ENCODE measurements at regions not wholly inside any gene's neighbourhood (a gene's known extent, or its start where the extent isn't known, plus 50 kb on each side); places are given as distances from the start of the nearest gene placed in this dataset.

DNA sequence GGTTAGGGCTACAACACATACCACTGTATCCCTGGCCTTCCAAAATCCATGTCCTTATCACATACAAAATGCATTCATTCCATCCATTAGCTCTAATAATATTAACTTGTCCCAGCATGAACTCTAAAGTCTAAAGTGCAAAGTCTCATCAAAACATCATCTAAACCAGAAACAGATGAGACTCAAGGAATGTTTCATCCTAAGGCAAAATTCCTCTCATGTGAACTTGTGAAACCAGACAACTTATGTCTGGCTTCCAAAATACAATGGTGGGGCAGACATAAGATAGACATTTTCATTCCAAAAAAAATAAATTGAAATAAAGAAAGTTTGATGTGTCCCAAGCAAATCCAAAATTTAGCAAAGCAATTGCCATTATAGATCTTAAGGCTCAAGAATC is 257.4 kb downstream of the HTR1B start:
- no peak for DNase-seq (ENCODE audit: low read depth, low spot score)
- peaks cover 0 to under 1% of the 10 kb centered on the region in 2 experiments for H3K36me3 ChIP-seq (ENCODE audit: control insufficient read depth in 2 of 2, extremely low read depth in 1 of 2, insufficient read depth in 2 of 2, low read length in 2 of 2)
- no peaks in the 10 kb centered on the region for H4K20me1 ChIP-seq (ENCODE audit: control insufficient read depth, extremely low read depth, insufficient read depth, low read length)
- no peak overlapping the region for H3K4me2 ChIP-seq (ENCODE audit: control insufficient read depth, extremely low read depth, insufficient read depth, low read depth, low read length)
- no peaks in the 10 kb centered on the region for H3K9me3 ChIP-seq (ENCODE audit: control insufficient read depth, low read depth, low read length)
- H3K27ac ChIP-seq (ENCODE audit: control insufficient read depth, insufficient read depth, low read length) = no peak overlapping the region
- no peak overlapping the region for H3K9ac ChIP-seq (ENCODE audit: control insufficient read depth, extremely low read depth, insufficient read depth, low read length)
- no peak for TF ChIP-seq EZH2 (IDR thresholded peaks at IDR 0.05; ENCODE audit: low read length)
- TF ChIP-seq, protein P1, sequence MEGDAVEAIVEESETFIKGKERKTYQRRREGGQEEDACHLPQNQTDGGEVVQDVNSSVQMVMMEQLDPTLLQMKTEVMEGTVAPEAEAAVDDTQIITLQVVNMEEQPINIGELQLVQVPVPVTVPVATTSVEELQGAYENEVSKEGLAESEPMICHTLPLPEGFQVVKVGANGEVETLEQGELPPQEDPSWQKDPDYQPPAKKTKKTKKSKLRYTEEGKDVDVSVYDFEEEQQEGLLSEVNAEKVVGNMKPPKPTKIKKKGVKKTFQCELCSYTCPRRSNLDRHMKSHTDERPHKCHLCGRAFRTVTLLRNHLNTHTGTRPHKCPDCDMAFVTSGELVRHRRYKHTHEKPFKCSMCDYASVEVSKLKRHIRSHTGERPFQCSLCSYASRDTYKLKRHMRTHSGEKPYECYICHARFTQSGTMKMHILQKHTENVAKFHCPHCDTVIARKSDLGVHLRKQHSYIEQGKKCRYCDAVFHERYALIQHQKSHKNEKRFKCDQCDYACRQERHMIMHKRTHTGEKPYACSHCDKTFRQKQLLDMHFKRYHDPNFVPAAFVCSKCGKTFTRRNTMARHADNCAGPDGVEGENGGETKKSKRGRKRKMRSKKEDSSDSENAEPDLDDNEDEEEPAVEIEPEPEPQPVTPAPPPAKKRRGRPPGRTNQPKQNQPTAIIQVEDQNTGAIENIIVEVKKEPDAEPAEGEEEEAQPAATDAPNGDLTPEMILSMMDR (optimal IDR thresholded peaks at IDR 0.05 in 1 of 3, IDR thresholded peaks at IDR 0.05 in 1 of 3, conservative IDR thresholded peaks at IDR 0.05 in 1 of 3; ENCODE audit: extremely low read depth in 1 of 3, insufficient read depth in 2 of 3, low read length in 3 of 3) = no peak
- no peaks in the 10 kb centered on the region for H3K27me3 ChIP-seq (ENCODE audit: control insufficient read depth, extremely low read depth, insufficient read depth, low read length)
- H3K4me1 ChIP-seq (ENCODE audit: control insufficient read depth, extremely low read depth, insufficient read depth, low read length) = peaks cover 3% of the 10 kb centered on the region
- no peaks in the 10 kb centered on the region for H3K9me1 ChIP-seq (ENCODE audit: control insufficient read depth, extremely low read depth, insufficient read depth, low read length)
- no peak overlapping the region for H3K4me3 ChIP-seq (ENCODE audit: control insufficient read depth in 2 of 3, extremely low read depth in 1 of 3, insufficient read depth in 2 of 3, low read depth in 1 of 3, low read length in 3 of 3)
- no peak overlapping the region for H2AFZ ChIP-seq (ENCODE audit: control insufficient read depth, low read length)
- dilution Hi-C loops (cut with MboI; ENCODE audit: extremely low pct_ligation_motif_present, low sequenced_read_pairs) = no loop called here
- peak; percentile 60 for FAIRE-seq
- no peaks in the 10 kb centered on the region for H3K79me2 ChIP-seq (ENCODE audit: control insufficient read depth, insufficient read depth, low read length)

DNA sequence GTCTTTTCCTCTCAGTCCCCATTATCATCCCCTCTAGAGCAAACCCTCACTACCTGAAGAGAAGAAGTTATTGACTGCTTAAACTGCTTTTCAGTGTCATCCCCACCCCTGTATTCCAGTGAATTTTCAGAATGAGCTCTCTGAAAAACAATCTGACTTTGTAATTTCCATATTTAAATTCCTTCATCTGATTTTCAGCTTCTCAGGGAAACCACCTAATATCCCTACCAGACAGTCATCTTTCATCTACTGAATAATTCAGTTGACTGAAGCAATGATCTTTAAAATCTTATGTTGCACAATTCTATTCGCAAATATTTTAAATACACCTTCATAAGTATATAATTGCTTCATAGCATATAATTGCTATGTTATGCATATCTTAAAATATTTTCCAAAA is 258.7 kb downstream of the HTR1B start:
- dilution Hi-C loops (cut with MboI; ENCODE audit: extremely low pct_ligation_motif_present, low sequenced_read_pairs) = no loop called here
- no peaks in the 10 kb centered on the region for H3K27me3 ChIP-seq (ENCODE audit: control insufficient read depth, extremely low read depth, insufficient read depth, low read length)

More for the DNA sequence above, 258.7 kb downstream of the HTR1B start:
- H3K9ac ChIP-seq (ENCODE audit: control insufficient read depth, extremely low read depth, insufficient read depth, low read length) = no peak overlapping the region
- no peaks in the 10 kb centered on the region for H3K9me1 ChIP-seq (ENCODE audit: control insufficient read depth, extremely low read depth, insufficient read depth, low read length)
- TF ChIP-seq, protein P1 (optimal IDR thresholded peaks at IDR 0.05 in 1 of 3, IDR thresholded peaks at IDR 0.05 in 1 of 3, conservative IDR thresholded peaks at IDR 0.05 in 1 of 3; ENCODE audit: extremely low read depth in 1 of 3, insufficient read depth in 2 of 3, low read length in 3 of 3) = no peak
- TF ChIP-seq EZH2 (IDR thresholded peaks at IDR 0.05; ENCODE audit: low read length) = no peak
- H3K4me1 ChIP-seq (ENCODE audit: control insufficient read depth, extremely low read depth, insufficient read depth, low read length) = peaks cover 3% of the 10 kb centered on the region
- no peak overlapping the region for H3K27ac ChIP-seq (ENCODE audit: control insufficient read depth, insufficient read depth, low read length)
- no peak overlapping the region for H3K4me3 ChIP-seq (ENCODE audit: control insufficient read depth in 2 of 3, extremely low read depth in 1 of 3, insufficient read depth in 2 of 3, low read depth in 1 of 3, low read length in 3 of 3)
- FAIRE-seq (no peak), DNase-seq (ENCODE audit: low read depth, low spot score) (no peak)
- H3K36me3 ChIP-seq (ENCODE audit: control insufficient read depth in 2 of 2, extremely low read depth in 1 of 2, insufficient read depth in 2 of 2, low read length in 2 of 2) = peaks cover 0 to 1% of the 10 kb centered on the region in 2 experiments
- H3K79me2 ChIP-seq (ENCODE audit: control insufficient read depth, insufficient read depth, low read length) = no peaks in the 10 kb centered on the region
- no peaks in the 10 kb centered on the region for H3K9me3 ChIP-seq (ENCODE audit: control insufficient read depth, low read depth, low read length)
- H3K4me2 ChIP-seq (ENCODE audit: control insufficient read depth, extremely low read depth, insufficient read depth, low read depth, low read length) = no peak overlapping the region
- no peak overlapping the region for H2AFZ ChIP-seq (ENCODE audit: control insufficient read depth, low read length)
- no peaks in the 10 kb centered on the region for H4K20me1 ChIP-seq (ENCODE audit: control insufficient read depth, extremely low read depth, insufficient read depth, low read length)

All from keratinocyte (primary cell).